Endothelial cell (in vitro differentiated cells): ENCODE measurements at regions not wholly inside any gene's neighbourhood (a gene's known extent, or its start where the extent isn't known, plus 50 kb on each side); places are given as distances from the start of the nearest gene placed in this dataset.

Source experiments
- DNase-seq: peaks from one replicate; pipeline ENCODE4 v3.0.0; 2021; ENCODE audit warnings: low spot score
- H3K27ac Mint-ChIP-seq: one replicate; pipeline ENCODE4 v1.8.0; 2021; ENCODE audit warnings: mixed read lengths, inconsistent platforms; ENCODE audit not compliant: unreplicated experiment
- H3K27me3 Mint-ChIP-seq: one replicate; pipeline ENCODE4 v1.8.0; 2021; ENCODE audit warnings: mild to moderate bottlenecking, moderate library complexity, mixed read lengths, inconsistent platforms; ENCODE audit not compliant: unreplicated experiment
- H3K36me3 Mint-ChIP-seq: one replicate; pipeline ENCODE4 v1.8.0; 2021; ENCODE audit warnings: mild to moderate bottlenecking, low read depth, mixed read lengths, inconsistent platforms; ENCODE audit not compliant: unreplicated experiment
- H3K4me1 Mint-ChIP-seq: one replicate; pipeline ENCODE4 v1.8.0; 2021; ENCODE audit warnings: mild to moderate bottlenecking, mixed read lengths, inconsistent platforms; ENCODE audit not compliant: unreplicated experiment
- H3K4me3 Mint-ChIP-seq: one replicate; pipeline ENCODE4 v1.8.0; 2021; ENCODE audit warnings: mild to moderate bottlenecking, mixed read lengths, inconsistent platforms; ENCODE audit not compliant: unreplicated experiment
- H3K9me3 Mint-ChIP-seq: one replicate; pipeline ENCODE4 v1.8.0; 2021; ENCODE audit warnings: mixed read lengths, inconsistent platforms; ENCODE audit not compliant: unreplicated experiment
- TF ChIP-seq, protein P1 (sequence below): fragments of 200-600 bp; sonication (generic); IDR thresholded peaks from one replicate; pipeline ENCODE4 v1.5.0; 2021; ENCODE audit warnings: antibody characterized with exemption; ENCODE audit not compliant: unreplicated experiment

DNA sequence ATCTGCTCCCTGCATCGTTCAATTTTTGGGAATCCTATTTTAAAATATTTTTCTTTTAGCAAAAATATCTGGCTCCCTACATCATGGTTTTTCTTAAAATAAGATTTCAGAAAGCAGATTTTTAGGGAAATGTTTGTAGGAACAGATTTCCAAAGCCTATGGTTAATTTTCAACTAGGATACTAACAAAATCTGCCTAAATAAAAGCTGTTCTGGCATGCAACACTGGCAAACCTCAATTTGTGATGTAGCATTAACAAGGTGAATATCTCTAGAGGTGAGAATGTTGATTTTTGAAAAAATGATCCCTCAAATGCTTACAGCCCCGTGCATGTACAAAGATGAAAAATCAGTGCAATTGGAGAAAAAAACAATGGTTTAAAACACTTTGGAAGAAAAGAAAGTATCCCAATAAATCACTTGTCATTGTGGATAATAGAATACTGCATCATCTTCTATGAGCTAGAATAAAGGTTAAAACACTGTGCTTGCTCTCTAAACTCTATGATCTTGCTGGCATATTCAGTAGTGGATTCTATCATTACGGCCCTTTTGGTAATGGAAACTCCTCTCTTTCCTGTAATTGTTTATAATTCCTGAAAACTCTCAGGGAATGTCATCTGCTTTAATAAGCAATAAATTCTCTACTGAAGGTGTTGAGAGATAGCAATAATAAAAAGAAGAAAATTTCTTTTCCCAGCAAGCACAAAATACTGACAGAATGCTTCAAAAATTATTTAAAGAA is 97.6 kb downstream of the C4orf33 start:
- TF ChIP-seq, protein P1, sequence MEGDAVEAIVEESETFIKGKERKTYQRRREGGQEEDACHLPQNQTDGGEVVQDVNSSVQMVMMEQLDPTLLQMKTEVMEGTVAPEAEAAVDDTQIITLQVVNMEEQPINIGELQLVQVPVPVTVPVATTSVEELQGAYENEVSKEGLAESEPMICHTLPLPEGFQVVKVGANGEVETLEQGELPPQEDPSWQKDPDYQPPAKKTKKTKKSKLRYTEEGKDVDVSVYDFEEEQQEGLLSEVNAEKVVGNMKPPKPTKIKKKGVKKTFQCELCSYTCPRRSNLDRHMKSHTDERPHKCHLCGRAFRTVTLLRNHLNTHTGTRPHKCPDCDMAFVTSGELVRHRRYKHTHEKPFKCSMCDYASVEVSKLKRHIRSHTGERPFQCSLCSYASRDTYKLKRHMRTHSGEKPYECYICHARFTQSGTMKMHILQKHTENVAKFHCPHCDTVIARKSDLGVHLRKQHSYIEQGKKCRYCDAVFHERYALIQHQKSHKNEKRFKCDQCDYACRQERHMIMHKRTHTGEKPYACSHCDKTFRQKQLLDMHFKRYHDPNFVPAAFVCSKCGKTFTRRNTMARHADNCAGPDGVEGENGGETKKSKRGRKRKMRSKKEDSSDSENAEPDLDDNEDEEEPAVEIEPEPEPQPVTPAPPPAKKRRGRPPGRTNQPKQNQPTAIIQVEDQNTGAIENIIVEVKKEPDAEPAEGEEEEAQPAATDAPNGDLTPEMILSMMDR = no peak
- Mint-ChIP-seq H3K9me3 (no peaks in the 10 kb centered on the region), H3K4me1 (peaks cover 8% of the 10 kb centered on the region), H3K27me3 (no peaks in the 10 kb centered on the region), H3K27ac (no peak overlapping the region), H3K4me3 (no peak overlapping the region), H3K36me3 (no peaks in the 10 kb centered on the region)
- DNase-seq = no peak

DNA sequence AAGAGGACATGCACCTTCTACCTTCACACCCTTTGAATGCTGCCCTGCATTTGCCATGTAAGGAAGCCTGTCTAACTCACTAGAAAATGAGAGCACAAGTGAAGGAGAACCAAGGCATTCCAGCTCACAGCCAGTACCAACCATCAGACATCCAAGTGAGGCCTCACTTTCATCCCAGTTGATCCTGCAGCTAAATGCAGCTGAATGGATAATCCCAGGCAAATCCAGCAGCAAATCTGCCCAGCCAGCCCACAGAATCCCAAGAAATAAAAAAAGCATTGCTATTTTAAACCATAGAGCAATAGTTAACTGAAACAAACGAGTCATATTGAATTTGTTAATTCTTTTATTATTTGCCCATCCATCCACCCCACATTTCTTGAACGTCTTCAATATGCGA is 112.5 kb downstream of the C4orf33 start:
- TF ChIP-seq, protein P1 = no peak
- Mint-ChIP-seq H3K27ac (no peak overlapping the region), H3K27me3 (no peaks in the 10 kb centered on the region), H3K36me3 (no peaks in the 10 kb centered on the region), H3K4me1 (peaks cover 4% of the 10 kb centered on the region), H3K4me3 (no peak overlapping the region), H3K9me3 (no peaks in the 10 kb centered on the region)
- DNase-seq = no peak

DNA sequence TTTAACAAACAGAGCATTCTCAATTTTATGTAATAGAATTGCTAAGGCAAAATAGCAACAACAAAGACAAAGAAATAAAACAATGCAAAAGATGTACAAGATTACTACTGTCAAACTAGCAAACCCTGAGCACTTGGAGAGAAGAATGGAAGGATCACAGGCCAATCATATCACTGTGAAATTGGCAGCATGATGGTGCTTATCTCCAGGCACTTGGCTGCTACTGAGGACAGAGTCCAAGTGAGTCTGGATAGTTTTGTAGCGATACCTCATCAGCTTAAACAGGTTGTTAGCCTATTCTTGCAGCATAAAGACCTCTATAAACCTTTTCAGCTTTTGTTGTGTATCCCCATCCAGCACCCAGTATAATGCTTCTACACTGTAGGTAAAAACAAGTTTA is 117.7 kb downstream of the C4orf33 start:
- Mint-ChIP-seq H3K4me3 (no peak overlapping the region), H3K4me1 (no peaks in the 10 kb centered on the region), H3K27me3 (no peaks in the 10 kb centered on the region), H3K36me3 (no peaks in the 10 kb centered on the region), H3K27ac (no peak overlapping the region), H3K9me3 (no peaks in the 10 kb centered on the region)
- no peak for DNase-seq
- TF ChIP-seq, protein P1 = no peak

DNA sequence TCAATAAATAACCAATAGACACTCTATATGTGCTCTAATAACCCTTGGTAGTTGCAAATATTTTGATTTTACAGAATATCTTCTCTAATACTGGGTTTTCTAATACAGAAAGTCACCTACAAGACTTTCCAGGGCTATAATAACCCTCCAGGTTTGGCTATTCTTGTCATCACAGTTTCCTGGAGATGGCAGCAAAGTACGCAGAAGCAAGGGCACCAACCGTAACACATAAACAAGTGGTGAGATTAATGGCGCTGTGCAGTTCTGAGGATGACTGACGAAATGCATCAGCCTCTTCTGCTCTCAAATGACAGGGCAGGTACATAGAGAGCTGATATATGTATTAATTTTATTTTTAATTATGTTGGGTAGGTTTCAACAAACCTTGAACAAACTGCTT is 122.4 kb downstream of the C4orf33 start:
- TF ChIP-seq, protein P1 = no peak
- Mint-ChIP-seq H3K27me3 (no peaks in the 10 kb centered on the region), H3K4me1 (no peaks in the 10 kb centered on the region), H3K4me3 (no peak overlapping the region), H3K27ac (no peak overlapping the region), H3K36me3 (no peaks in the 10 kb centered on the region), H3K9me3 (no peaks in the 10 kb centered on the region)
- no peak for DNase-seq

DNA sequence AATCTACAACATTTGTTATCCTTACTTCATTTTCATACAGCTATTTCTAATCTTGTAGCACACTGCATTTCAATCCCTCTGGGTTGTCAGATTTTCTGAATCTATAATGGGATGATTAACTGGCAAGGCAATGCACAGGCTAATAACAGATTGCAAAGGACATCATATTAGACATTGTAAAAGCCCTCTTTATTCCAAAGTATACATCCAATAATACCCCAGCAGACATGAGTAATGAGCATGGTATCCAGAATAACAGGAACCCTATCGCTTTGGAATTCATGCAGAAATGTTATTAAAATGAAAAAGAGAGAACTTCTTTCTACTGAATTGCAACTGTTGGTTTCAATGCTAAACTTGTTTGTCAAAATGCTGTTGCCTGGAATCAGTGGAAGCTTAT is 122.9 kb downstream of the C4orf33 start:
- Mint-ChIP-seq H3K4me1 (peaks cover under 1% of the 10 kb centered on the region), H3K36me3 (no peaks in the 10 kb centered on the region), H3K27ac (no peak overlapping the region), H3K27me3 (no peaks in the 10 kb centered on the region), H3K4me3 (no peak overlapping the region), H3K9me3 (no peaks in the 10 kb centered on the region)
- TF ChIP-seq, protein P1 = no peak
- DNase-seq = no peak
